ENCODE measurements at regions not wholly inside any gene's neighbourhood (a gene's known extent, or its start where the extent isn't known, plus 50 kb on each side); places are given as distances from the start of the nearest gene placed in this dataset.

- no peak for DNase-seq (ENCODE audit: low read depth)
- no peak overlapping the region for H3K4me3 ChIP-seq (ENCODE audit: low read depth, low read length)
- no peak for TF ChIP-seq CTCF (IDR thresholded peaks at IDR 0.05; ENCODE audit: insufficient read depth, low read length)
These were observed 1098.7 kb downstream of the AACS start for GRCh38 chr12:126163984-126164383.

- no peak overlapping the region for H3K4me3 ChIP-seq (ENCODE audit: low read depth, low read length)
- no peak for TF ChIP-seq CTCF (IDR thresholded peaks at IDR 0.05; ENCODE audit: insufficient read depth, low read length)
- peak; percentile 55 for DNase-seq (ENCODE audit: low read depth)
These were observed 1106.8 kb downstream of the AACS start for GRCh38 chr12:126171937-126172559.

GRCh38 chr12:126182619-126183236 is 1117.5 kb downstream of the AACS start:
- DNase-seq (ENCODE audit: low read depth) = peak; percentile 98
- TF ChIP-seq CTCF (IDR thresholded peaks at IDR 0.05; ENCODE audit: insufficient read depth, low read length) = no peak
- no peak overlapping the region for H3K4me3 ChIP-seq (ENCODE audit: low read depth, low read length)

GRCh38 chr12:126185025-126185424 is 1119.8 kb downstream of the AACS start:
- DNase-seq (ENCODE audit: low read depth) = no peak
- no peak overlapping the region for H3K4me3 ChIP-seq (ENCODE audit: low read depth, low read length)
- no peak for TF ChIP-seq CTCF (IDR thresholded peaks at IDR 0.05; ENCODE audit: insufficient read depth, low read length)

GRCh38 chr12:126189856-126190255 is 1124.6 kb downstream of the AACS start:
- no peak for TF ChIP-seq CTCF (IDR thresholded peaks at IDR 0.05; ENCODE audit: insufficient read depth, low read length)
- no peak for DNase-seq (ENCODE audit: low read depth)
- no peak overlapping the region for H3K4me3 ChIP-seq (ENCODE audit: low read depth, low read length)

GRCh38 chr12:126191031-126191891 is 1126.0 kb downstream of the AACS start:
- DNase-seq (ENCODE audit: low read depth) = peak; percentile 34
- peak overlapping the region; percentile 56 for H3K4me3 ChIP-seq (ENCODE audit: low read depth, low read length)

More at GRCh38 chr12:126191031-126191891, 1126.0 kb downstream of the AACS start:
- TF ChIP-seq CTCF (IDR thresholded peaks at IDR 0.05; ENCODE audit: insufficient read depth, low read length) = no peak

All from fibroblast of the aortic adventitia (primary cell).